ENCODE measurements at regions not wholly inside any gene's neighbourhood (a gene's known extent, or its start where the extent isn't known, plus 50 kb on each side); places are given as distances from the start of the nearest gene placed in this dataset.
"Not testable (repeated sequence)": the region's sequence is repeated elsewhere in the genome, so short reads cannot be mapped to it uniquely, and the experiment has no call there.

DNA sequence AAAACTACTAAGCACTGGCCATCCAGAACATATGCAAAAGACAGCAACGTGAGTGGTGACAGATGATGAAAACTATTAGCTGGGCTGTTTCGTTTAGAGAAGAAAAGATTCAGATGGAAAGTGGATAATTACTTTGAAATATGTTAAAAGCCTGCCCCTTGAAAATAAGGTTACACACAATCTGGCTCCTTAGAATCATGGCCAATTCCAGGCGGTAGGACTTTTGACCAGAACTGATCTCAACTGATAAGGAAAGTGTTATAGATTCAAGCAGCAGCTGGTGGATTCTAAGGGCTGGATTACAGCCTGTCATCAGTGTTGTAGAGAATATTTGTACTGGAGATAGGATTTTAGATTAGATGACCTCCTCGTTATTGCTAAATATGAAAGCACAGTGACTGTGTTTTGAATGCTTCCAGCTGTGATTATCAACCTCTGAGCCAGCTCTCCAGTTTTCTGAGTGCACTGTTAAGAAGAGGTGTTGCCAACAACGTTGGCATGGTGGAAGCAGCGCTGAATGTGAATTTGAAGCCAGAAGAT lies 75.1 kb downstream of the KBTBD2 start:
- not testable (repeated sequence) for DNase-seq

DNA sequence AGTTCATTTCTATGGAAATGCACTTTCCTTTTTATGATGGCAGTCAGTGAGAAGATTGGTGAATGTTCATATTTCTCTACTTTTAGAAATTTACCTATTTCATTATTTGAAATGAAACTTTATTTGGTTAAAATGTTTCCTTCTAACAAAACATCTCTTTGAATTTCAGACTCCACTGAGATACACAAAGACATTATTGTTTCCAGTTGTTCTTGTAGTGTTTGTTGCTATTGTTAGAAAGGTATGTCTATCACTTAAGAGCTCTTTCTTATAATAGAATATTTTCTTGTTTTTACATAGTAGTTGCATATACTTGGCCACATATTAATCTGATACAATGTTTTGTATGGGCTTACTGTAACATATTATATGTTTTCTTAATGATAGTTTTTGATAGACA lies 76.8 kb downstream of the KBTBD2 start:
- DNase-seq = not testable (repeated sequence)

- no peak for DNase-seq
Observed at GRCh38 chr7:32809871-32810270, 81.7 kb downstream of the KBTBD2 start.

GRCh38 chr7:32809347-32809746 lies 82.2 kb downstream of the KBTBD2 start:
- no peak for DNase-seq

DNA sequence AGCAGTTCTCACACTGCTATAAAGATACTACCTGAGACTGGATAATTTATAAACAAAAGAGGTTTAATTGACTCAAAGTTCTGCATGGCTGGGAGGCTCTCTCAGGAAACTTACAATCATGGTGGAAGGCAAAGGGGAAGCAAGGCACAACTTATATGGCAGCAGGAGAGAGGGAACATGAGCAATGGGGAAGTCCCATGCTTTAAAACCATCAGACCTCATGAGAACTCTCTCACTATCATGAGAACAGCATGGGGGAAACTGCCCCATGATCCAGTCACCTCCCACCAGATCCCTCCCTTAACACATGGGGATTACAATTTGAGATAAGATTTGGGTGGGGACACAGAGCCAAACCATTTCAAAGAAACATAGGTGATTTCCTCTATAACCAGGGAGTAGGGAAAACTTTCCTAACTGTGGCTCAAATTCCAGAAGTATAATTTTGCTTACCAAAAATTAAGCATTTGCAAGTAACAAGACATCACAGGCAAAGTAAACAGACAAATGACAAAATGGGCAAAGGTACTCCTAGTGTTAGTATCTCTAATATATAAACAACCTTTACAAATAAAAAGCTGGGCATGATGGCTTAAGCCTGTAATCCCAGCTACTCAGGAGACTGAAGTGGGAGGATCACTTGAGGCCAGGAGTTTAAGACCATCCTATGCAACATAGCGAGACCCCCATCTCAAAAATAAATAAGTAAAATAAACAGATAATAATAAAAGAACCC lies 88.0 kb downstream of the KBTBD2 start:
- no peak for DNase-seq

GRCh38 chr7:32802305-32802910 lies 89.2 kb downstream of the KBTBD2 start:
- no peak for DNase-seq

DNA sequence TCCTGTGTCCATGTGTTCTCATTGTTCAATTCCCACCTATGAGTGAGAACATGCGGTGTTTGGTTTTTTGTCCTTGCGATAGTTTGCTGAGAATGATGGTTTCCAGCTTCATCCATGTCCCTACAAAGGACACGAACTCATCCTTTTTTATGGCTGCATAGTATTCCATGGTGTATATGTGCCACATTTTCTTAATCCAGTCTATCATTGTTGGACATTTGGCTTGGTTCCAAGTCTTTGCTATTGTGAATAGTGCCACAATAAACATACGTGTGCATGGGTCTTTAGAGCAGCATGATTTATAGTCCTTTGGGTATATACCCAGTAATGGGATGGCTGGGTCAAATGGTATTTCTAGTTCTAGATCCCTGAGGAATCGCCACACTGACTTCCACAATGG lies 98.5 kb downstream of the KBTBD2 start:
- not testable (repeated sequence) for DNase-seq

- DNase-seq = not testable (repeated sequence)
Observed at GRCh38 chr7:32790766-32791430, 100.7 kb downstream of the KBTBD2 start.

DNA sequence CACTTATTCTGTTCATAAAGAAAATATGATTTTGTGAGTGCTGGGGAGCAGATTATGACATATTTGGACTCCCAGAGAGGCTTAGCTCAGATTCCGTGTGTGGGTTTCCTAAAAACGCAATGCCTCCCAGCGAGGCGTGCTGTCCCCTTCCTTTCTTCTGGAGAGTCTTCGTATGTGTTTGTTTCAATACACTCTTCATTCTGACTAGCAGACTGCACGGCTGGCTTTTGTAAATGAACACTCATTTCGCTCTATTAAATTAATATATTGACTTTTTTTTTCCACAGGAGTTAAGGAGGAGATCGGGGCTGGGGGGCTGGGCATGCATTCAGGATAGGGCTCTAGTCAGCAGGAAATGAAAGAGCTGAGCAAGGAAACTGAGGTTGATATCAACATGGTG lies 102.3 kb downstream of the KBTBD2 start:
- not testable (repeated sequence) for DNase-seq

GRCh38 chr7:32788174-32788573 lies 103.4 kb downstream of the KBTBD2 start:
- DNase-seq = not testable (repeated sequence)

- not testable (repeated sequence) for DNase-seq
Observed at GRCh38 chr7:32785365-32785944, 106.1 kb downstream of the KBTBD2 start.

DNA sequence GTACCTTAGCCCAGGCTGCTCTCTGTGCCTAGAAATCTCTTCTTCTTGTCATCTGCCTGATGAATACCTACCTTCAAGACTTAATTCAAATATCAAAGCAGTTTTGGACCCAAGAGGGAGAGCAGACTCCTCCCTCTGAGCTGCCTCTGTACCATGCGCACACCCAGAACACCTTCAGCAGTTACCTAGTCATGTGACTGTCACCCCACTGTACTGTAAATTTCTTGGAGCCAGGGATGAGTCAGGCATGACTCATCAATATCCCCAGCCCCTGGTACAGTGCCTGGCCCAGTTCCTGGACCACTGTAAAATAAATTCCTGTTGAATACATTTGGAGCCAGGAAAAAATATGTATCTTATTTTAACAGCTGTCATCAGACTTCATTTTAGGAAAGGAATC lies 111.7 kb downstream of the KBTBD2 start:
- not testable (repeated sequence) for DNase-seq

GRCh38 chr7:32779167-32779566 lies 112.4 kb downstream of the KBTBD2 start:
- DNase-seq = no peak

DNA sequence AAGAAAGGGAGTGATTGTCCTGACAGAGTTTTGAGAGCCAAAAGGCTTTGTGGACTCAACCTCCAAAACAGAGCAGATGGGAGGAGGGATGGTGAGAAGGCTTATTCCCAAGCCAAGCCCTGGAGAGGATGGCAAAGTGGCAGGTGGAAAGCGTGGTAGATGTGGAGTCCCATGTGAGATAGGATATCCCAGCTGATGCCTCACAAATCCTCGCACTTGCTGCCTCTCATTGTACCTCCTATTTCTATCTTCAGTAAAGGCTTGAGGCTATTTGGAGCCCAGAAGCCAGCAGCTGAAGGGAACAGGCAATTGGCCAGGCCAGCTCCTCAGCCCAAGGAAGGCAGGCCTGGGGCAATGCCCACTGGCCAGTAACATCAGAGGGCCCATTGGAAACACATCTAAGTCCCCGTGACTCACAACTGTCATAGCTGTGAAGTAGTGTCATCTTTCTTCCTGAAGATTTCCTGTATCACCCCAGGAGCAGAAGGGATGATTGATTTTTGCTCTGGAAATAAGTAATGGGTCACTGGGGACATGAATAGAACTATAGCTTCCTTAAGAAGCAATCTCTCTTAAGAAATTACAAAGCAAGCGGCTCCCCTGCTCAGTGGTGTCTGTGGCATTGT lies 114.4 kb downstream of the KBTBD2 start:
- not testable (repeated sequence) for DNase-seq

GRCh38 chr7:32776318-32776717 lies 115.2 kb downstream of the KBTBD2 start:
- DNase-seq = not testable (repeated sequence)

DNA sequence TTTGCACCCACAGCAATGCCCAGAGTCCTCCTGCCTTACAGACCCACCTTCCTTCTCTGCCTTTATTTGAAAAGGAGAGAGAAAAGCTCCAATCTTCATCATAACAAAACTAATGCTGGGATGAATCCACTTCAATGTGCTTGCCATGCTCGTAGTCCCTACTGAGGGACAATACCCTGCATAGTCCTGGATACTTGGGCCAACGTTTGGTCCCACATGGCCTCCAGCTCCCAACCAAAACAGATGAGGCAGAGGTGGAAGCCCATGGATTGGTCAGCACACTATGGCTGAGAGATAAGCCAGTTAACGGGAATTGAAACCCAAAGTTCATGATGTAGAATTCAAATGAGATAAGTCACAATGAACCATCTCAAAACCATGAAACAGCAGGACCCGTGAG lies 115.8 kb downstream of the KBTBD2 start:
- DNase-seq = not testable (repeated sequence)

DNA sequence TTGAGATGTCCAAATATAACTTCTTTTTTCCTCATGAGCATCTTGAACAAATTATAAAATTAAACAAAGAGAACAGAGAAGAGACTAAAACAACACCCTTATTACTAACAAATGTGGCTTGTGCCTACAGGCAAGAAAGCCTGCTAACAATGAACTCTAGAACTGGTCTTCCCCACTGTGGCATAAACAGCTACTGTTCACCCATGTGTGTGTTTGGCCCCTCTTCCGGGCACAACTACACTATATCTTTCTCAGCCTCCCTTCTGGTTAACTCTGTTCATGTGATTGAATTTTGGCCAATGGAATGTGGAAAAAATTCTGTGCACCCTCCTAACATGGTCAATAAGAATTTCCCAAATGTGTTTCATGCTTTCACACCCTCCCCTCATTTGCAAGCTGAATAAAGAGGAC lies 117.0 kb downstream of the KBTBD2 start:
- DNase-seq = no peak

GRCh38 chr7:32768866-32769510 lies 122.6 kb downstream of the KBTBD2 start:
- DNase-seq = not testable (repeated sequence)

DNA sequence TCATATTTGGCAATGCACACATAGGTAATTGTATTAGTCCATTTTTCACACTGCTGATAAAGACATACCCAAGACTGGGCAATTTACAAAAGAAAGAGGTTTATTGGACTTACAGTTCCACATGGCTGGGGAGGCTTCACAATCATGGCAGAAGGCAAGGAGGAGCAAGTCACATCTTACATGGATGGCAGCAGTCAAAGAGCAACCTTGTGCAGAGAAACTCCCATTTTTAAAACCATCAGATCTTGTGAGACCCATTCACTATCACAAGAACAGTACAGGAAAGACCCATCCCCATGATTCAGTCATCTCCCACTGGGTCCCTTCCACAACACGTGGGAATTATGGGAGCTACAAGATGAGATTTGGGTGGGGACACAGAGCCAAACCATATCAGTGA lies 123.2 kb downstream of the KBTBD2 start:
- DNase-seq = not testable (repeated sequence)

DNA sequence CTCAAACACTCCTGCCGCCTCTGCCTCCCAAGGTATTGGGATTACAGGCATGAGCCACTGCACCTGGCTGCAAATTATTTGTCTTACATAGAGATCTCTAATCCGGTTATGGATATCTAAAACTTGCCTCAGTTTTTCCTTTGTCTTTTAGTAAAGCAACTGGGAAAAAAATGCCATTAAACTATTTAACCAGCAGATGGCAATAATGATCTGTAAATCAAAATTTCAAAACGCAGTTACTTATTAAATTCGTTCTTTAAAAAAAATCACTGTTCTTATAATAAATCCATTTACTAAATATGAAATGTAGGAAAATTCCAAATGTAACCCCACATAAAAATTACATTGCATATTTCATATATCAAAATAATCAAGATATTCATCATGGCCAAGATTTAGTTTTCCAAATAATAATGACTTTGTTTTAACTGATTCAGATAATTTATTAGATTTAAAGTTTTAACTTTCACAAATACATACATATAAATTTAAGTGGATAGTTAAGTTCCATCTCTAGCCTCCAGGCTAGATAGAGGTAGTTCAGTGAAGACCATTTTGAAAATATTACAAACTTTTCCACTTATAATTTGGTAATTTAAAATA lies 125.8 kb downstream of the KBTBD2 start:
- not testable (repeated sequence) for DNase-seq

GRCh38 chr7:32765185-32765584 lies 126.4 kb downstream of the KBTBD2 start:
- no peak for DNase-seq

DNA sequence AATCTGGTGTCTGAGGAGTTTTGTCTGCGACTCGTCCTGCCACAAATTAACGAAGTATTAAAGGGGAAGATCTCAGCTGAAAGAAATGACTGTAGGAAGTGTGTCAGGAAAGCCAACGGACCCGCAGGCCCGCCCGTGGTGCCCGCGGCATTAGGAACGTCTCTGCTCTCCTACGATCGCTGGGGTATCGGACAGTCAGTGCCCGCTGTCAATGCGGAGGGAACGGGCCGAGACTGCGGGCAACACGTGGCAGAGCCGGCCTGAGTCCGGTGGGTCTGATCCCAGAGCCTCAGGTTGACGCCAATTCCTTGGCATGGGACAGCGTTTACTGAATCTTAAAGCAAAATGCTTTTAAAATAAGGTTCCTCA lies 128.7 kb downstream of the KBTBD2 start:
- no peak for DNase-seq
